ENCODE measurements at regions not wholly inside any gene's neighbourhood (a gene's known extent, or its start where the extent isn't known, plus 50 kb on each side); places are given as distances from the start of the nearest gene placed in this dataset.
"Not testable (repeated sequence)": the region's sequence is repeated elsewhere in the genome, so short reads cannot be mapped to it uniquely, and the experiment has no call there.

- no peak for DNase-seq (ENCODE audit: low read depth)
Measured at GRCh38 chr4:188737251-188738002, 598.2 kb downstream of the TRIML1 start.

DNA sequence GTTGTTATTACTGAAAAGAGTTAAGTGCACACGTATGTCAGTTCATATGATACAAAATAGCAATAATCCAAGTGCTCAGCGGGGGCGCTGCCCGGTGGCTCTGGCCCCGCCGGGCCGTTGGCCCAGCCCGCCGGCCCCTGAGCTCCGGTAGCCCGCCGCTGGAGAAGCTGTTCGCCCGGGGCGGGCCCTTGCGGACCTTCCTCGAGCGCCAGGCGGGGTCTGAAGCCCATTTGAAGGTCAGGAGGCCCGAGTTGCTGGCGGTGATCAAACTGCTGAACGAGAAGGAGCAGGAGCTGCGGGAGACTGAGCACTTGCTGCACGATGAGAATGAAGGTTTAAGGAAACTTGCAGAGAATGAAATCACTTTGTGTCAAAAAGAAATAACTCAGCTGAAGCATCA is 599.0 kb downstream of the TRIML1 start:
- DNase-seq (ENCODE audit: low read depth): not testable (repeated sequence)

DNA sequence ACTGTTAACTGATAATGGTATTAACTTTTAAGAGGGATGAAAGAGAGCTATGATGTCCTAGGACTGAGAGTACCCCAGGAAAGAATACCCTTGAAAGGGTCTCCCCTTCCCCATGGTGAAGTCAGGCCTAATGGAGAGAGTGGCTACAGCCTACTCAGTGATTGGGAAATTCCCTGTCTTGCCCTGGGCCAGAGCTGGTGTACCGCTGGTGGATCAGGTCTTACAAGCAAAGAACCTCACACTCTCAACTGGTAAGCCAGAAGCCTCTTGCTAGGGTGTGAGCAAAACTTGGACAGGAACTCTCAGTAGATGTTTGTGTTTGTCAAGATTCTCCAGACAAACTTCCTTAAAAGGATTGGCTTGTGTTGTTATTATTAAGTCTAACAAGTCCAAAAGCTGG is 600.9 kb downstream of the TRIML1 start:
- DNase-seq (ENCODE audit: low read depth): not testable (repeated sequence)

DNA sequence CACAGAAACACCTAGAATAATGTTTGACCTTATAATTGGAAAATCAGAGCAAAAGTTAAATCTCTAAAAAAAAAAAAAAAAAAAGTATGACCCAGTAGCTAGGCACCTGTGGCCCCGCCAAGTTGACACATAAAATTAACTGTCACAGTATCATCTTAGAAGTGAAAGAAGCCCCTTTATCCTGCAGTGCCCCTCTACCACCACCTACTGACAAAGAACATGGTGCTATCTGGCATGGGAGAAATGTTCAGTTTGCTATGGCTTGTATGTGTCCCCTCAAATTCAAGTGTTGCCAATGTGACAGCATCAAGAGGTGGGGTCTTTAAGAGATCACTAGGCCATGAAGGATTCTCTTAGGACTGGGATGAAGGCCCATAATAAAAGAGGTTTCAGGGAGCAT is 601.5 kb downstream of the TRIML1 start:
- DNase-seq (ENCODE audit: low read depth): not testable (repeated sequence)

DNA sequence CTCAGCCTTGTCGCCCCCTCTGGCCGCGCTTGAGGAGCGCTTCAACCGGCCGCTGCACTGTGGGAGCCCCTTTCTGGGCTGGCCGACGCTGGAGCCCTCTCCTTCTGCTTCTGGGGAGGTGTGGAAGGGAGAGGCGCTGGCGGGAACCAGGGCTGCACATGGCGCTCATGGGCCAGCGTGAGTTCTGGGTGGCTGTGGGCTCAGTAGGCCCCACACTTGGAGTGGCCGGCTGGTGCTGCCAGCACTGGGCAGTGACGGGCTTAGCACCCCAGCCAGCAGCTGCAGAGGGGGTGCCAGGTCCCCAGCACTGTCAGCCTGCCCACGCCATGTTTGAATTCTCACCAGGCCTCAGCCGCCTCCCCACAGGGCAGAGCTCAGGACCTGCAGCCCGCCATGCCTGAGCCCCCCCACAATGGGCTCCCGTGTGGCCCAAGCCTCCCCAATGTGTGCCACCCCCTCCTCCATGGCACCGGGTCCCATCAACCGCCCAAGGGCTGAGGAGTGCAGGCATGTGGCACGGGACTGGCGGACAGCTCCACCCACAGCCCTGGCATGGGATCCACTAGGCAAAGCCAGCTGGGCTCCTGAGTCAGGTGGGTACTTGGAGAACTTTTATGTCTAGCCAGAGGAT is 615.2 kb downstream of the TRIML1 start:
- DNase-seq (ENCODE audit: low read depth): no peak

DNA sequence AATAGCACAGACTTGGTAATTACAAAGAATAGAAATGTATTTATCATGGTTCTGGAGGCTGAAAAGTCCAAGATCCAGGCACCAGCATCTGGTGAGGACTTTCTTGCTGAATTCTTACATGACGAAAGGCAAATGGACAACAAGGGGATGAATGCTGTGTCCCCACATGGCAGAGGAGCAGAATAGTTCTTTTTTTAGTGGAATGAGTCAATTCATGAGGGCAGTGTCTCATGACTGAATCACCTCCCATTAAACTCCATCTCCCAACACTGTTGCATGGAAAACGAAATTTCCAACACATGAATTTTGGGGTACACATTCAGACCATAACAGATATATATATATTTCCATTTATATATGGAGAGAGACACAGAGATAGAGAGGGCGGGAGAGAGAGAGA is 628.3 kb downstream of the TRIML1 start:
- no peak for DNase-seq (ENCODE audit: low read depth)

DNA sequence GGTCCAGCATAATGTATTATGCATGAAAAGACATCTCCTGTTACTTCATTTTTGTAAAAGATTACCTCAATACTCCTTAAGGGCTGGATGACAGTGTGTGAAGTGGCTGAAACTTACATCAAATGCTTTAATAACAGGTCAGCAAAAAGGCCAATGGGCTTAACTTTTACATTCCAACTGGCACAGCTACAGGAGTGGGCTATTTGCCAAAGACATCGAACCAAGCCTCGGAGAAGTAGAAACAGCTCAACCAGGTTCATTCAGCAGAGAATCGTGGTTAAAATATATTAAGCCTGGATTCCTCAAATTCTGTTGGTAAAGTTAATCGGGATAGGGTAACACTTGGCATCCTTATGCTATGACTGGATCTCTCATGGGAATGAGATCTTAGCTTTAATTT is 639.7 kb downstream of the TRIML1 start:
- no peak for DNase-seq (ENCODE audit: low read depth)

DNA sequence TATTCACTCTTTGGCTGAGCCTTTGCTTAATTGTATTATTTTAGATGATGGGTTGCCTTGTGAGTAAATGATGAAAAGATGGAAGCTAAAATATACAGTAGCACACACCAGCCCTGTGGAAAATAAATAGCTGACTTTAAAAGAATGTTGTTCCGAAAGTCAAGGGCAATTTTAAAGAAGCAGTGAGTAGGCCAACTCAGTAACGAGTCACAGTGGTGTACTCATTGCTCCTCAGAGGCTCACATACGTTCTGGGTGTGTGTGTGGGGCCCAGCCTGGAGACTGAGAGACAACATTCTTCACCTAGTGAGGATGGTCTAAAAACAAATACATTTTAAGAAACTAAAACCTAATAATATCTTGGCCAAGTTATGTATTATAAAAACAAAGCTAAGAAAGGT is 640.3 kb downstream of the TRIML1 start:
- DNase-seq (ENCODE audit: low read depth): no peak

DNA sequence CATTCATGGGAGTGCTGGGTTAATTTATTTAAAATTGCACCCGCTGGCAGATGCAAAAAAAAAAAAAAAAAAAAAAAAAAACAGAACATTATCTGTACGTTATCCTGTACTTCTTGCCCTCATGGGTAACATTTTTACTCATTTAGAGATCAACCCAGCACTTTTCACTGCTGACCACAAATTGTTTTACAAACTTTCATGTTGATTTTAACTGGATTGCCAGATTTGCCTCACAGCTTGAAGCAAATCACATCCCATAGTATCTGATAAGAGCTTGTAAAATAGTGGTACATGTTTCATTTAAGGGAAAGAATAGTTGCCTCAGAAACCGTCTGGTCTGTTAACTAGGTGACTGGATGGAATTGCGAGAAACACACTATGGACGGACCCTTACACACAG is 640.8 kb downstream of the TRIML1 start:
- no peak for DNase-seq (ENCODE audit: low read depth)

DNA sequence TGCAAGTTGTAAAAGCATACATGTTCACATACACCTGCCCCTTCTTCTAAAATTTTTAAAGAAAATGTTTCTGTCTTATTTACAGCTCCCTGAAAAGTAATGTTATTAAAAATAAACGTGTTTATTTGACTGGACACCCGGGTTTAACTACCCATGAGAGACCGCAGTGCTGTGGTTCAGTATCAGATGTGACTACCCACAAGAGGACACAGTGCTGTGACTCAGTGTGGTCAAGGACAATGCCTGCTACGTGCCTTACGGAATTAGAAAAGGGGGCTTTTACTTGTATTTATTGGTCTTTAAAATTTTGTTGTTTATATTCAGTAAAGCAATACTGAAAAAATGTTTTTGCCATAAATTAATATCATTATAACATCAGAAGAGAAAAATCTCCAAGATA is 641.4 kb downstream of the TRIML1 start:
- no peak for DNase-seq (ENCODE audit: low read depth)

DNA sequence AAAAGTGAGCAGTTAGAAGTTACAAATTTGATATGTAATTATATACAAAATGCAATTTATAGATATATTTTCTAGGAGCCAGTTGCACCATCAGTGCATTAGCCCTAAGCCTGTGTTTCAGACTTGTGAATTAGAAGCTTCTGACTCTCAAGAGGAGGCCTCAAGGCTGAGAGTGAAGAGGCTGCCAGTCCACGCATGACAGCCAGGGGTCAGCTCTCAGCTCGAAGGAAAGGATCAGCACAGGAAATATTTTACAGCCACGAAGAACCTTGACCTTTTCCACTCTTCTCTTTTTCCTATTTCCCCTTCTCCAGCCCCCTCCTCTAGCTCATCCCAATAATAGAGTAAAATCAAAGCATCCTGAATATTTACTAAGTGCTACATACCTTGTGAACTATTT is 642.4 kb downstream of the TRIML1 start:
- no peak for DNase-seq (ENCODE audit: low read depth)

DNA sequence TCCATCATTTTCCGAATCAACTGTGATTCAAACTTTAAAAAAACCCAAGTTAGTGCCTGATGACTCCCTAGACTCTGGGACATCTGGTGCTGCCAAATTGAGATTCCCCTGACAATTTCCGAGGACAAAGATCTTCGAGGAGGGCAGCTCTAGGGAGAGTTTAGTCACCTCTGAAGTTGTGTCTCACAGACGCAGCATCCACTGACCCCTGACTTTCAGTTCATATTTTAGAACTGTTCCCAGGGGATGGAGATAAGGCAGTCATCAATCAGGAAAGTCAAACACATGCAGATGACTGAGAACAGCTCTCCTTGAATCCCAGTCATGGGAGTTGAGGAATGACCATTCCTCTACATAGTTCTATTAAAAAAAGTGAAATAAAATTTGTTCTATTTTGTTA is 643.9 kb downstream of the TRIML1 start:
- no peak for DNase-seq (ENCODE audit: low read depth)

DNA sequence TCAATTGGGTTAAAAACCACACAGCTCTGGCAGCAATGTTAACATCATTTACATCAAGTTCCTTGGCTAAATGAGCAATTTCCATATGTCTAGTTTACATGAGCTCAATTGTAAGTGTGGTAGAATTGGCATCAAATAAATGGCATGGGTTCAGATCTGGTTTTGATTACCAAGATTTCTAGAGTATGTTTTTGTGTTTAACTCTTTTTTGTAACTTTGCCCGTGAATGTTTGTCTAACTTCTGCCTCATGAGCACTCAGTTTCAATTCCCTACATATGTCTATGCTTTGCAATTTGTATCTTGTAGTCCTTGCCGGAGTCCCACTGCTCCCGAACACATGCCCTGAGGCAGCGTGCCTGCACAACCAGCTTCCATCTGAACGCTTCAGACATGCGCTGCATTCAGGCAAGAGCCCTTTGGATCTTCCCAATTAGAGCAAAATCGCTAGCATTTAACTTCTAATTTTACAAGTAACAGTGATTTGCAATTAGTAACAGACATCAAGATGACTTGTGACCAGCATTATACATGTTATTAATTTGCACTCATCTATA is 644.4 kb downstream of the TRIML1 start:
- DNase-seq (ENCODE audit: low read depth): no peak

DNA sequence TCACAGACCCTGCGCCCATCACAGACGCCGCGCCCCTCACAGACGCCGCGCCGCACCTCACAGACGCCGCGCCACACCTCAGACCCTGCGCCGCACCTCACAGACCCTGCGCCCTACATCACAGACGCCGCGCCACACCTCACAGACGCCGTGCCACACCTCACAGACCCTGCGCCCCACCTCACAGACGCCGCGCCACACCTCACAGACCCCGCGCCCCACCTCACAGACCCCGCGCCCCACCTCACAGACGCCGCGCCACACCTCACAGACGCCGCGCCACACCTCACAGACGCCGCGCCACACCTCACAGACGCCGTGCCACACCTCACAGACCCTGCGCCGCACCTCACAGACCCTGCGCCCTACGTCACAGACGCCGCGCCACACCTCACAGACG is 657.4 kb downstream of the TRIML1 start:
- DNase-seq (ENCODE audit: low read depth): not testable (repeated sequence)

DNA sequence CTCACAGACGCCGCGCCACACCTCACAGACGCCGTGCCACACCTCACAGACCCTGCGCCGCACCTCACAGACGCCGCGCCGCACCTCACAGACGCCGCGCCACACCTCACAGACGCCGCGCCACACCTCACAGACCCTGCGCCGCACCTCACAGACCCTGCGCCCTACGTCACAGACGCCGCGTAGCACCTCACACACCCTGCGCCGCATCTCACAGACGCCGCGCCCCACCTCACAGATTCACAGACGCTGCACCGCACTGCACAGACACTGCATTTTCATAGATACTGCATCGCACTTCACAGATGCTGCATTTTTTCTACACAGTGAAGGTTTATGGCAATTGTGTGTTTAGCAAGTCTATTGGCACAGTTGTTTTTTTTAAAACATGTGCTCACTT is 657.8 kb downstream of the TRIML1 start:
- DNase-seq (ENCODE audit: low read depth): not testable (repeated sequence)

GRCh38 chr4:188804861-188805260 is 665.6 kb downstream of the TRIML1 start:
- DNase-seq (ENCODE audit: low read depth): no peak

DNA sequence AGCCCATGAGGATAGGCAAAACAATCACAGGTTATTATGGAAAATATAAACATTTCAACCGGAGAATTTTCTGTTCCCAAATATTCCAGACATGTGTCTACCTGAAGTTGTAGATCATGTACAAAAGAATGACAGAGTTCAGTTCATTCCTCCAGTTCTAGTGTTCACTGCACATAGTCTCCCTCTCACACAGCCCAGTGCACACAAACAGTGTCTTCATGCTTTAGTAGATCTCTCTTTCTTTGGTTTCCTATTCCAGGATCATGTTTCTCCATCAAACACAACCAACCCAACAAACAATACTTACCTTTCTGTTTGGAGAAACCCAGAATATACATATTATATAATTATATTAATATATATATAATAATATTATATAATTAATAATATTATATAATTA is 671.9 kb downstream of the TRIML1 start:
- DNase-seq (ENCODE audit: low read depth): no peak

DNA sequence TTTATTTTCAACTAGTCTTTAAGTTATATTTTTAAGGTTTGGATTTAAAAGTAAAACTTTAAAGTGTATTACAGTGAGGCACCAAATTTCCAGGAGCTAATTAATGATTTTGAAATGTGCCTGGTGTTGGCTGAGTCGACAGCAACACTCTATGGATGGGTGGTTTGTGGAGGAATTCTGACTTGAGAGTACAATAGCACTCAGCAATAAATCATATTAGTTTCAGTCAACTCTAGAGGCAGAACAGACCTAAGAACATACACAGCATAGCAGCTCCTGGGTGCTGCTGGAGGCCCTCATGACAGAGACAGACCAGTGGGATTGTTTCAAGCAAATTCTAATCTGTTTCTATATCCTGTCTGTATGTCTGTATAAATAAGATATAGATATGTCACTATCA is 673.4 kb downstream of the TRIML1 start:
- DNase-seq (ENCODE audit: low read depth): no peak

DNA sequence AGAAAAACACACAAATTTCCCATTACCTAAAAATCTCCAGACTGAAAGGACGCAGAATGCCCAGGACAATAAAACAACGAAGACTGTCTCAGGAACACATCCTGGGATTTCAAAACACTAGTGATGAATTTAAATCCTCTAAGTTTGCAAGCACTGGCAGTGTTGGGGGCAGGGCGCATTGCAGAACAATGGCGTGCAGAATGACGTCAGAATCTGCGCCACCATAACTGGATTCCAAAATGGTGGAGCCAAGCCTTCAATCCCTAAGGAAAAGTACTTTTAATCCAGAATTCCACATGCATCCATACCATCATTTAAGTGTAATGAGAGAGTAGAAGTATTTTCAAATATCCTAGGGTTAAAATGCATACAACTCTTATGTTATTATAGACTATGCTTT is 679.1 kb downstream of the TRIML1 start:
- no peak for DNase-seq (ENCODE audit: low read depth)

DNA sequence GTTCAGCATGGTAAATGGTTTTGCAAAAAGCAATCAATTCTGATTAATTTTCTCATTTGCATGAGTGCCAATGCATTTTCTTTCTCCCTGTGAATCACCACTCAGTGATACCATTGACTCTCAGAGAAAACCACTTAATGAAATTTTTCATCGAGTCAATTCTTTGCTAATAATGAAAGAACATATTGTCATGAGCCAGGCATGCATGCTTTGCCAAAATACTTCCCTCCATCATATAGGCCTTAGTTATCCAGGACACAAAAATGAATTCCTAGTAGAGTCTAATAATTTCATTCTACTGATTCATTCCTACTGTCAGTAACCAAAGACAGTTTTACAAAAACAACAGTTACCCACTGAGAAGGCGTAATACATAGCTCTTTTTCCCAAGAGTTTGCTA is 680.0 kb downstream of the TRIML1 start:
- no peak for DNase-seq (ENCODE audit: low read depth)

DNA sequence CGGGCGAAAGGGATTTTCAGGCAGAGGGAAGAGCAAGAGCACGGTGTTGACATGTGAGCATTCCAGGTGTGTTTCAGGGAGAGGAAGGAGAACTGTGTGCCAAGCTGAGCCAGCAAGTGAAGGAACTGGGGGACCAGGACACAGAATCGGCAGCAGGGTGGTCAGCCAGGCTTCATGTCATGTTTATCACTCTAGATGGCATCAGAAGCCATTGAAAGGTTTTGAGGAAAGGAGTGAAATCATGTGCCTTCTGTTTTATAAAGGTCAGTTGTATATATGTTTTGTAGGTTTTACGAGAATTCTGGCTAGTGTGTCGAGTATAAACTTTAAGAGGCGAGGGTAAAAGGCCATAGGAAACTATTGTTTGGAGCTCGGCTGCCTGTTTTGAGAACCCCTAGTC is 682.3 kb downstream of the TRIML1 start:
- DNase-seq (ENCODE audit: low read depth): no peak

DNA sequence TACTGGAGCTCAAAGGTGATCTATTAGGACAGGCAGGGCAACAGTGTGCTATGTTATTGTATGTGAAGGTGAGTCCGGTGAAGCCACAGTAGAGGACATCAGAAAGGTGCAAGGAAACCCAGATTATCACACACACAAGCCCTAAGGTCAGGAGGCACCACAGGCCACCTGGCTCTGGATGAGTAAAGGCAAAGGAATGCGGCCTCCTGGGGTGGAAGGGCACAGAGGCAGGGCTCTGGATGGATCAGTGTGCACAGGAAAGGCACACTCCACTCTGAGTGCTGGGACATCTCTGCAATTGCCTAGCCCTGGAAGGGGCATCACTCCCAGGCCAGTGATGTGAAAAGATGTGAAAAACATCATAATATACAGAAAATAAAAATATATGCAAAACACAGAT is 683.5 kb downstream of the TRIML1 start:
- no peak for DNase-seq (ENCODE audit: low read depth)

- no peak for DNase-seq (ENCODE audit: low read depth)
Measured at GRCh38 chr4:188824553-188824952, 685.3 kb downstream of the TRIML1 start.

DNA sequence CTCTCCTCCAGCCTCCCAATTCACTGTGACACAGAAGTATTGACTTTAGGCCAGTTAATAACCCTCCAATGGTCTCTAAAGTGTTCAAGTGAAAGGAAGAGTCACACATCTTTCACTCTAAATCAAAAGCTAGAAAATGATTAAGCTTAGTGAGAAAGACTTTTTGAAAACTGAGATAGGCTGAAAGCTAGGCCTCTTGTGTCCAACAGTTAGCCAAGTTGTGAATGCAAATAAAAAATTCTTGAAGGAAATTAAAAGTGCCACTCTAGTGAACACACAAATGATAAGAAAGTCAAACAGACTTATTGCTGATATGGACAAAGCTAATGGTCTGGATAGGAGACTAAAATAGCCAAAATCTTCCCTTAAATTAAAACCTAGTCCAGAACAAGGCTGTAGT is 687.2 kb downstream of the TRIML1 start:
- no peak for DNase-seq (ENCODE audit: low read depth)

All from activated T-cell treated with anti-CD3 and anti-CD28 coated beads for 1 hour (primary cell).